GM19438 (cell line): ENCODE measurements at regions not wholly inside any gene's neighbourhood (a gene's known extent, or its start where the extent isn't known, plus 50 kb on each side); places are given as distances from the start of the nearest gene placed in this dataset.
"Not testable (repeated sequence)": the region's sequence is repeated elsewhere in the genome, so short reads cannot be mapped to it uniquely, and the experiment has no call there.

Experiments
- ATAC-seq: cut with Tn5 transposase; IDR thresholded peaks from one replicate; pipeline ENCODE4 v1.9.1; 2021; ENCODE audit warnings: low read depth; ENCODE audit not compliant: unreplicated experiment

DNA sequence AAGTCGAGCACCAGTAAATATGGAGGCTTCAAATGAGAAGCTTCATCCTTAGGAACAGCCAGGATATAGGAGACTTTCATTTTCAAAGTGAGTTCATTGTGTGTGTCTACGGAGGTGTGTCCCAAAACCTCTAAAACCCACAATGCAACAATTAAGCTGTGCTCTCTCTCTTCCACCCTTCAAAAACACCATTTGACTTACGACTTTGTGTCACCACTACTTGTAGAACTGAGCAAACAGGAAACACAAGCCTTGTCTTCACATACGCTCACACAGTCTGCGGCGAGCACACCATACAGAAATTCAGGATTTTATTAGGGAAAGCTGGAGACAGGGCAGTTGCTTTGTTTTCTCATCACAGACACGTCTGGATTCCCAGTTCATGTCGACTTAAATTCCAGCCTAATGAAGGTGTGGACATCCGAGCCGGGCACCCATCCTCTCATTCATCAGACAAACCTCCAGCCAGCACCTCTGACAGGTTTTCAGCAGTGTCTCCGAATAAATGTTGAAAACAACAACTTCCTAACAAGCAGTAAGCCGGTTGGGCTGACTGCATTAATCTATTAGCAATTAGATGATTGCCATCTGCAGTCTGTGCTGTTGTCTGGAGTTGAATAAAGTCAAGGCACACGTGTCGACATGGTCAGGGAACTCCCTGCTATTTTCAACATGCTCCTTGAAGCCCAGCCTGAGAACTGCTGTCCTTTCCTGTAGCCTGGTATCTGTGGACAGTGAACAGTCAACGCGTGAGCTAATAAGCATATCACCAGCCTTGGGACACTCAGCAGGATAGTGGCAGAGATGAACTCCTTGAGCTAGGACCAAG, 1411.1 kb downstream of the BRD1 start:
- ATAC-seq = no peak

DNA sequence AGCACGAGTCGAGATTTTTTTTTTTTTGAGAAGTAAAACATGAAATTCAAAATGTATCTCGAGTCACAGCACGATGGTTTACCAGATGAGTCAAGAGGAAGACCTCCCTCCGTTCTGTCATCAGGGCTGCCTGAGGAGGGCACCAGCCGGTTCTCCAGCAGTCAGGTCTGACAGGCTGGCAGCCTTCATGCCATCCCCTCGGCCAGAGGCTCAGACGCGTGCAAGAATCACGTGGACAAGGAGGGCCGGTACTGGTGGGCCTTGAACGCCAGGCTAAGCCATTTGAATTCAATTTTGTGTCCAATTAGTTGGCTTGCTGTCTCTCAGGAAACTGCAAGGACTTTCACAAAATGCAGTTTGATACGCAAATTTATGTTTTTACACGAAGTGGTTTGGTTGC, 1412.2 kb downstream of the BRD1 start:
- no peak for ATAC-seq

GRCh38 chr22:48414651-48415050, 1413.0 kb downstream of the BRD1 start:
- no peak for ATAC-seq

GRCh38 chr22:48412931-48413330, 1414.7 kb downstream of the BRD1 start:
- ATAC-seq = not testable (repeated sequence)

DNA sequence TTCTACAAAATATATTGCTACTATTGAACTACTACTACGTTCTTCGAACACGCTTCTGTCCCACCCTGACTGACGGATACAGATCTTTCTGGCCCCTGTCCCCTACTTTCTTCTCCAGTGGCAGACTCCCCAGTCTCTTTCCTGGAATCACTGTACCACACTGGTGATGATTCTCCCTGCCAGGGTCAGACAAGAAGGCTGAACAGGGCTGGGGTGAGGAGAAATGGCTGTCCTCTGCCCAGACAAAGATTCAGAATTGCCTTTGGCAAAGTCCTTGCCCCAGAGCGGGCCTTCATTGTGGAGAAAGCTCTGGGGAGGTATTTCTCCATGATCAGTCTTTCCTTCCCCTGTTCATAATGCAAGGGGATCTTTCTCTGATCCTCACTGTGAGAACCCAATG, 1417.1 kb downstream of the BRD1 start:
- no peak for ATAC-seq

- ATAC-seq = no peak
Observed at GRCh38 chr22:48407256-48407955, 1420.3 kb downstream of the BRD1 start.

DNA sequence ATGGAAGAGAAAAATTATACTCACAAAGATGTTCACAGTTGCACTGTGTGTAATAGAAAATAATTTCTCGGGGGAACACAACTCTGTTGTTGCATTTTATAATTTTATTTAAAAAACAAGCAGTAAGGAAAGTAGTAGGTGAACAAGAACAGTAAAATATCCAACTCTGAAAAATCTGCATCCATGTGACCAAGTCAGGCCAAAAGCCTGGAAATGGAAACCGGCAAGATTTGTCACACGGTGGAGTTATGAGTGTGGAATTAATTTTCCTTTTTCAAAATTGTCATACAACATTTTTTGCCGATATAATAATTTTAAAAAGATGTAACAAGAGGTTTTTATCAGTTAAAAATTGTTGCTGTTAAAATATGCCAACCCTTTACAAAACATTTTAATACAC, 1421.5 kb downstream of the BRD1 start:
- ATAC-seq = no peak

DNA sequence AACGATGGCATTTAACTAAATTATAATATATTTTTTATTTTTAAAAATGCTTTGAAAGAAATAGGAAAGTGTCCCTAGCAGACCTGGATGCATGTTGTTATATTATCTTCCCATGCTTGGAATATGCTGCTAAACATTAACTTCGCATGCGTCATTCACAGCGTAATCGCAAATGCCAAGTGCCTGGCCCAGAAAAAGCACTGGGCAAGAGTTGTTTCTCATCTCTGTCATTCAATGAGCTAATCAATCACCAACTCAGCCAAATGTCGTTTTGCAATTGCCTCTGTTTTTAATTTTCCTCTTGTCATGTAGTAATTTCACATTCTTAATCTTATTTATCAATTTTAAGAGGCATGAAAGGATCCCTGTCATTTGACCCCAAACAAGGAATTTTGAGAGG, 1421.9 kb downstream of the BRD1 start:
- ATAC-seq = no peak

GRCh38 chr22:48404801-48405447, 1422.7 kb downstream of the BRD1 start:
- ATAC-seq = no peak

- ATAC-seq = no peak
Observed at GRCh38 chr22:48403521-48404403, 1423.9 kb downstream of the BRD1 start.

GRCh38 chr22:48402591-48403031, 1425.1 kb downstream of the BRD1 start:
- no peak for ATAC-seq

GRCh38 chr22:48401523-48401922, 1426.2 kb downstream of the BRD1 start:
- not testable (repeated sequence) for ATAC-seq

DNA sequence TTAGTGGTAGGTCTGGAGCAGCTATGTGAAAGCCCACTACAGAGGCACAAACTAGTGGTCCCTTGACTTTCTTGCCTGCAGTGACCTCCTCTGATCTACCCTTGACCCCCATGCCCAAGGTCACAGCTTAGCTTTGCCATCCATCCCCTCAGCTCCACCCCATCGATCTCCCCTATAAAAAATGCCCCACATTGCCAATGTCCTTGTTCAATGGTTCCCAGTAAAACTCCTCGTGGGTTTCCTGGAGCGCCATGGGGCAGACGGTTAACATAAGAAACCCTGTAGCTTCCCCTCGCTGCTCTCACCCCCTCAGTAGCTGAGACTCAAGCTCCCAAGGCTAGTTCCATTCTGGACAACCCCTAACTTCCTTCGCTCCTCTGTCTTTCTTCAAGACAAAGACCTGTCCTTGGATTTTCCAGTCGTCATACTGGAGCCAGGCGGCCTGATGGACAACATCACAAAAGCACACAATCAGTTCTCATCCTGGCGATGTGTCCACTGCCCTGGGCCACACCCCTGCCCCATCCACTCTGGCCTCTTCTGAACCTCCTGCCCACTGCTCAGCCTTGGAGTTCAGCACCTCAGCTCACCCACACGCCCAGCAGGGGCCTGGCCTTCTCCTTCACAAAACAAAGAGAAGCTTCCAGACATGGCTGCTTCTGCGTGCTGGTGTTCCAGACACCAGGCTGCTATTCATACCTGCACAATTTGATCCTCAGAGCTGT, 1429.3 kb downstream of the BRD1 start:
- ATAC-seq = no peak

DNA sequence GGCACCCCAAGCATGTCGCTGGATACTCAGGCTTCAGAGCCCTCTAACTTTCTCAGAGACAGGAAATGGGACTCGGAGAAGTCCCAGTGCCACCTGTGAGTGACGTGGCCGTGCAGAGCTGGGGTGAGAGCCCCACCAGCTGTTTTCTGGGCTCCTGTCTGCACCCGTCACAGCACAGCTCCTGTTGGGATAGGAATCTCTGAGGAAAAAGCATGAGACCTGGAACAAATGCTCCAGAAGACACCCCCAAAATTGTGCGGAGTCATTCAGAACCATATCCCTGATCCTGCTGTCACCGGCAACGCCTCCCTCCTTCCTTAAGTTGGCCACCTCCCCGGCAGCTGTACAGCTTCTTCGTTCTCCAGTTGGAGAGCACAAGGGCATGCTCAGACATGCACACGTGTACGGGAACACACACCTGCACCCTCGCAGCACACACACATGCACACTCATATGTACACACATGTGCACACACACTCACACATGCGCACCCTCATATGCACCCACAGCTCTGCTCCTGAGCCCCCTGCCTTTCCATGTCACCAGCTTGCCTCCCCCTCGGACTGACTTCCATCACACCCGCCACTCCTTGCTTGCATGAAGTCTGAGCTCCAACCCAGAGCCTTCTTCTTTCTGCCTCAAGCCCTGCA, 1430.0 kb downstream of the BRD1 start:
- no peak for ATAC-seq

GRCh38 chr22:48396785-48397530, 1430.7 kb downstream of the BRD1 start:
- no peak for ATAC-seq

- ATAC-seq = no peak
Observed at GRCh38 chr22:48396091-48396784, 1431.4 kb downstream of the BRD1 start.

DNA sequence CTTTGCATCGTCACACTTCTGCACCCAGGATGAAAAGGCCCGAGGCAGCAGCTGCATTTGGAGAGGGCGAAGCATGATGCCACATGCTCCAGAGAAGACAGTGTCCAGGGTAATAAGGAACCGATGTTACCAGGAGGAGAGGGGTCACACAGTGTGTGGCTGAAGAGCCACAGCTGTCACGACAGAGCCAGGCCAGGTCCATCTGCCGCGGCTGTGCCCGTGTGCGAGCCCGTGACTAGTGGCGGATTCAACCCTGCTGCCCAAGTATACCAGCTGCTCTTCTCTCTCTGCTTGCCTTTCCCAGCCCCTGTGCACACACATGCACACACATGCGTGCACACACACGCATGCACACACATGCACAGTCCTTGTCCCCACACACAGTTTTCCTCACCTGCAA, 1432.5 kb downstream of the BRD1 start:
- no peak for ATAC-seq

DNA sequence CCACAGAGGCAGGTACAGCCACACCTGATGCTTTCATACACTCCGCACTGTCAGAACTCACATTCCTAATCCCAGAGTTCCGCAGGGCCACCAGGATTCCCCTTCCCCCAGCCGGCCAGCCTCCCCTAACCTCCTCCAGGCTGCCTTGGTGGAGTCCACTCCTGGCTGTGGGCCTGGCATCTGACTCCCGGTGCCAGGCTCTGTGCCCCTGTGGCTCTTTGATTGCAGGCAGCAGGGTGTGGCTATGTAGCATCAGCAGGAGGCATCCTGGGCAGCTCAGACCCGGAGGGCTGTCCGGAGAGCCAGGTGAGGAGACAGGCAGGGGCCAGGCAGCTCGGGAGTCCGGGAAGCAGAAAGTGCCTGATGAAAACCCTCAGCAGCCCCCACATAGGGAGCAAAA, 1432.9 kb downstream of the BRD1 start:
- no peak for ATAC-seq
